ENCODE measurements at regions not wholly inside any gene's neighbourhood (a gene's known extent, or its start where the extent isn't known, plus 50 kb on each side); places are given as distances from the start of the nearest gene placed in this dataset.

DNA sequence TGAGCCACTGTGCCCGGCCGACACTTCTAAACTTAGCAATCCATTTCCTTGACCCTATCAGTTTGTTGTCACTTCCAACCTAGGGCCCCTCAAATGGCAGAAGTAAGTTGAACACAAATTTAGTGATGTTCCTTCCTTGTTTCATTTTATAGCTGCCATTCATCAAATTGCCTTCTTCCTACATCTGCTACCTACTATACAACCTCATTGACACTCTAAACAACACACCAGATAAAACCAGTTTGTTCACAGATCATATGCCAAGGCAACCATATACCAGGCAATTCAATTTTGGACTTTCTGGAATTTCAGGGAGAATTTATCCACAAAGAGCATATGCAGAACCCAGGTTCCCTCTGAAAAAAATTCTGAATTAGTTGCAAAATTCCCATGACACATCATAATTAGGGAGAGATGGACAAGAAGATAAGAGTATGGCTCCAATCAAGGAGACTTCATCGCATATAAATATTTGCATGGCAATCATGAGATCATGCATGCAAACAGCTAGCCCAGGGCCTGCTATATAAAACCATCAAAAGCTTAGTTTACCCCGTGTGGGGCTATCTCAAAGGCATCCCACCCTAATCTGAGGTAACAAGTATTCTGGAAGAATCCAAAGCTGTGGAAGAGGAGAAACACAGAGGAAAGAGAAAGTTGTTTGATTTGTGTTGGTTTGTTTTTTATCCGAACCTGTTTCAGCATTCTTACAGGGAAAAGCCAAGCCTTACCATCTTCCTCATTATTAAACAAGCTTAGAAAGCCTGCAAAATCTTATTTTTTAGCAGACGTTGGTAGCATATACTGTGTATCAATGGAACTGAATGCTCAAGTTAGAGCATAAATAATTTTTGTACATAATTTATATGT, 132.8 kb upstream of the TNFAIP3 start:
- H3K27me3 ChIP-seq (ENCODE audit: low read length): no peaks in the 10 kb centered on the region
- H3K9me3 ChIP-seq (ENCODE audit: low read length): no peaks in the 10 kb centered on the region
- DNase-seq: no peak
- no peaks in the 10 kb centered on the region for H3K79me2 ChIP-seq (ENCODE audit: low read length)
- no peak overlapping the region for H3K9ac ChIP-seq (ENCODE audit: low read length)
- no peak overlapping the region for H3K4me2 ChIP-seq (ENCODE audit: low read depth, low read length, poor library complexity, severe bottlenecking)
- no peak overlapping the region for H3K27ac ChIP-seq (ENCODE audit: low read length)
- H3K36me3 ChIP-seq (ENCODE audit: insufficient read depth, low read length): no peaks in the 10 kb centered on the region
- H3K9me2 ChIP-seq (replicated peaks; ENCODE audit: insufficient read depth, low read length): no peaks in the 10 kb centered on the region
- H3K4me3 ChIP-seq (ENCODE audit: low read length): no peak overlapping the region
- peak overlapping the region; percentile 40; the same call in 1 of the 2 replicates for H2AFZ ChIP-seq (ENCODE audit: low read length)
- no peaks in the 10 kb centered on the region for H4K20me1 ChIP-seq (ENCODE audit: insufficient read depth, low read depth, low read length)
- H3K4me1 ChIP-seq (ENCODE audit: low read length): peaks cover 18% of the 10 kb centered on the region

DNA sequence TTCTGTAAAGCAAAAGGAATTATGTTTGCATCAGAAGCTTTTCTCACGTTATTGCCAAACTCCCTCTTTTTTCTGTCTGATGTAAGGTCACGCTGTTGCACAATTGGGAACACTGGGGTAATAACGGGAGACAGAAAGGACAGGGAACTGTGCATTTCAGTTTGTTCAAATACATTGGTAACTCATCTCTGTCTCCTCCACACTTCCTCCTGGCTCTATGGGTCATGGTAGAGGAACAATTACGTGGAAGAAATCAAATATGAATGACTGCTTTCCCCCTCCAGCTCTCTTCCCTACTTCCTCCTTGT, 132.2 kb upstream of the TNFAIP3 start:
- no peak for DNase-seq
- H3K9me3 ChIP-seq (ENCODE audit: low read length): no peaks in the 10 kb centered on the region
- H3K4me2 ChIP-seq (ENCODE audit: low read depth, low read length, poor library complexity, severe bottlenecking): no peak overlapping the region
- no peak overlapping the region for H2AFZ ChIP-seq (ENCODE audit: low read length)
- H3K9me2 ChIP-seq (replicated peaks; ENCODE audit: insufficient read depth, low read length): no peaks in the 10 kb centered on the region
- H3K4me3 ChIP-seq (ENCODE audit: low read length): no peak overlapping the region
- H3K27ac ChIP-seq (ENCODE audit: low read length): no peak overlapping the region
- H3K27me3 ChIP-seq (ENCODE audit: low read length): no peaks in the 10 kb centered on the region
- no peak overlapping the region for H3K9ac ChIP-seq (ENCODE audit: low read length)
- H3K79me2 ChIP-seq (ENCODE audit: low read length): no peaks in the 10 kb centered on the region
- peaks cover 18% of the 10 kb centered on the region for H3K4me1 ChIP-seq (ENCODE audit: low read length)
- H3K36me3 ChIP-seq (ENCODE audit: insufficient read depth, low read length): no peaks in the 10 kb centered on the region
- no peaks in the 10 kb centered on the region for H4K20me1 ChIP-seq (ENCODE audit: insufficient read depth, low read depth, low read length)

DNA sequence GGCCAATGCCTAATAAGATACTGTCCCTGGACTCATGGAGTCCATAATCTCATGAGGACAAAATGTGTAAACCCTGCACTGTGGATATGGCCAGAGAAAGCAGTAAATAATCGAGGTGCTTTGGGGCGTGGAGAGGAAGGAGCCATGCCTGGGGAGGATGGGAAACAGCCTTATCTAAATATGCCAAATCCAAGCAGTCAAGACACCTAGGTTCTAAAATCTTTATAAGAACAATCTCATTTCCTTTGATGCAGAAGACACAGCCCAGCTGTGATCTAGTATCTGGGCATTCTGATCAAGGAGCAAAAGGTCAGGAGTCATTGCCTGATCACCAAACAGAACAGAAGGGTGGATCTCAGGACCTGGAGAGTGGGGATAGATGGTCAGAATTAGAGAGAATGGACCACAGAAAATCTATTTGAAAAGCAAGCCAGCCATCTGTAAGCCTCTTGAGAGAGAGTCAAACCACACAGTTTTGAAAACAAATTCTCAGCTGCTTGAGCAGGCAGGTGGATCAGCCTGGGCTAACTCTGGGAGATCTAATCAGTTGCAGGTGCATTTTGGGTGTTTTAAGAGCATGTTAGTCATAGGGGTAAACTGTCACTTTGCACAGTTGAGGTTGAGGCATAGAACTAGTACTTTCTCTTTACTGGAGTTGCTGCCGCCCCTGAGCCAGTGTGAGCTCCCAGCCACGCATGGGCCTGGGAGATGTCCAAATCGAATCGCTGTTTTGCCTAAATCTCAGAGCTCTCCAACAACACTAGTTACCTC, 130.8 kb upstream of the TNFAIP3 start:
- no peak overlapping the region for H3K9ac ChIP-seq (ENCODE audit: low read length)
- no peaks in the 10 kb centered on the region for H3K79me2 ChIP-seq (ENCODE audit: low read length)
- H3K36me3 ChIP-seq (ENCODE audit: insufficient read depth, low read length): no peaks in the 10 kb centered on the region
- H4K20me1 ChIP-seq (ENCODE audit: insufficient read depth, low read depth, low read length): no peaks in the 10 kb centered on the region
- no peak for DNase-seq
- H3K9me2 ChIP-seq (replicated peaks; ENCODE audit: insufficient read depth, low read length): no peaks in the 10 kb centered on the region
- H3K4me1 ChIP-seq (ENCODE audit: low read length): peaks cover 18% of the 10 kb centered on the region
- H3K4me3 ChIP-seq (ENCODE audit: low read length): no peak overlapping the region
- H3K4me2 ChIP-seq (ENCODE audit: low read depth, low read length, poor library complexity, severe bottlenecking): no peak overlapping the region
- H2AFZ ChIP-seq (ENCODE audit: low read length): no peak overlapping the region
- H3K27me3 ChIP-seq (ENCODE audit: low read length): no peaks in the 10 kb centered on the region
- no peak overlapping the region for H3K27ac ChIP-seq (ENCODE audit: low read length)
- H3K9me3 ChIP-seq (ENCODE audit: low read length): no peaks in the 10 kb centered on the region

DNA sequence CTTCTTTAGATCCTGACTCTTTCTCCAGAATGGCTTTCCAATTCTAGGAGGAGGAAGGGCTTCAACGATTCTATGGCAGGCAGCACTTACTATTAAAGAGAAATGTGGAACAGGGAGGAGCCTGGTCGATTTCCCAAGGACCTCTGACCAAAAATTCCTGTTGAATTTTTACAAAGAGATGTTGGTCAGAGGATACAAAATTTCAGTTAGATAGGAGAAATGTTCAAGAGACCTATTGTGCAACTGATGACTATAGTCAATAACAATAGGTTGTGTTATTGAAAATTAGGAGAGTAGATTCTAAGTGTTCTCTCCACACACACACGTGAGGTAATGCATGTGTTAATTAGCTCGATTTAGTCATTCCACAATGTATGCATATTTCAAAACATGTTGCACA, 130.1 kb upstream of the TNFAIP3 start:
- Histone ChIP-seq H3K9me3 (ENCODE audit: low read length) (no peaks in the 10 kb centered on the region), H3K79me2 (ENCODE audit: low read length) (no peaks in the 10 kb centered on the region), H3K9ac (ENCODE audit: low read length) (no peak overlapping the region), H3K9me2 (replicated peaks; ENCODE audit: insufficient read depth, low read length) (no peaks in the 10 kb centered on the region), H3K27ac (ENCODE audit: low read length) (no peak overlapping the region), H4K20me1 (ENCODE audit: insufficient read depth, low read depth, low read length) (no peaks in the 10 kb centered on the region), H3K4me1 (ENCODE audit: low read length) (peaks cover 18% of the 10 kb centered on the region), H3K4me3 (ENCODE audit: low read length) (no peak overlapping the region), H3K4me2 (ENCODE audit: low read depth, low read length, poor library complexity, severe bottlenecking) (no peak overlapping the region), H2AFZ (ENCODE audit: low read length) (no peak overlapping the region), H3K36me3 (ENCODE audit: insufficient read depth, low read length) (no peaks in the 10 kb centered on the region), H3K27me3 (ENCODE audit: low read length) (no peaks in the 10 kb centered on the region)
- DNase-seq: no peak

DNA sequence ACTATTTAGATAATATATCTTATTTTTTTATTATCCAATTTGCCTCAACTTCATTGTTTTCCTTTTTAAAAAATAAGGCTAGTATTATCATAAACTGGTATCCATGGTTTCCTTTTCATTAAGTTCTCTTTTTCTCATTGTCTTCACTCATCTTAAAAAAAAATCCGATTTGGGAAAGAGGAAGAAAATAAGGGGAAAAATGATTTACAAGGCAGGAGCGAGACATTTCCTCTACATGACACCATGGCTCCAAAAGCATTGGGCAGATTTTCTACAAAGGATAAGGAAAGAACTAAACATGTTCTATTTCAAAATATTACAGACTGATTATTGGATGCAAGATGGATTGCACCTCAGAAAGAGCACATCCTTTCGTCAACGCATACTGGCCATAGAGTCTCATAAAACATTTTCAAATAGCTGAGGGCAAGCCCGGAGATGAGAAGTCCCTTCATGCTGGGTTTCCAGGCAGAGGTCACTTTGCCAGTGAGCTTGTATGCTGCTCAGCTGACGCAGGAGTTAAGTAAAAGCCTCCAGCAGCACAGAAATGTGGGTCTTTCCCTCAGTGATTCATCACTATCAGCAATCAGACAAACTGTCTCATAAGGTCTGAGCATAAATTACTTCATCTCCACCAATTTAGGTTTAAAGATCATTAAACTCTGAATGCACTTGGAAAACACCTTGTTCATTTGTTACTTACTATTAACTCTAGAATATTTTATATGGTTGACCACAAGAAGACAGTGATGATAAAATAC, 129.0 kb upstream of the TNFAIP3 start:
- no peaks in the 10 kb centered on the region for H3K9me3 ChIP-seq (ENCODE audit: low read length)
- no peak overlapping the region for H3K9ac ChIP-seq (ENCODE audit: low read length)
- no peak overlapping the region for H2AFZ ChIP-seq (ENCODE audit: low read length)
- peaks cover 18% of the 10 kb centered on the region for H3K4me1 ChIP-seq (ENCODE audit: low read length)
- no peaks in the 10 kb centered on the region for H3K27me3 ChIP-seq (ENCODE audit: low read length)
- H3K79me2 ChIP-seq (ENCODE audit: low read length): no peaks in the 10 kb centered on the region
- no peaks in the 10 kb centered on the region for H3K9me2 ChIP-seq (replicated peaks; ENCODE audit: insufficient read depth, low read length)
- no peak overlapping the region for H3K4me2 ChIP-seq (ENCODE audit: low read depth, low read length, poor library complexity, severe bottlenecking)
- H3K4me3 ChIP-seq (ENCODE audit: low read length): no peak overlapping the region
- no peaks in the 10 kb centered on the region for H4K20me1 ChIP-seq (ENCODE audit: insufficient read depth, low read depth, low read length)
- no peaks in the 10 kb centered on the region for H3K36me3 ChIP-seq (ENCODE audit: insufficient read depth, low read length)
- DNase-seq: no peak
- H3K27ac ChIP-seq (ENCODE audit: low read length): no peak overlapping the region

DNA sequence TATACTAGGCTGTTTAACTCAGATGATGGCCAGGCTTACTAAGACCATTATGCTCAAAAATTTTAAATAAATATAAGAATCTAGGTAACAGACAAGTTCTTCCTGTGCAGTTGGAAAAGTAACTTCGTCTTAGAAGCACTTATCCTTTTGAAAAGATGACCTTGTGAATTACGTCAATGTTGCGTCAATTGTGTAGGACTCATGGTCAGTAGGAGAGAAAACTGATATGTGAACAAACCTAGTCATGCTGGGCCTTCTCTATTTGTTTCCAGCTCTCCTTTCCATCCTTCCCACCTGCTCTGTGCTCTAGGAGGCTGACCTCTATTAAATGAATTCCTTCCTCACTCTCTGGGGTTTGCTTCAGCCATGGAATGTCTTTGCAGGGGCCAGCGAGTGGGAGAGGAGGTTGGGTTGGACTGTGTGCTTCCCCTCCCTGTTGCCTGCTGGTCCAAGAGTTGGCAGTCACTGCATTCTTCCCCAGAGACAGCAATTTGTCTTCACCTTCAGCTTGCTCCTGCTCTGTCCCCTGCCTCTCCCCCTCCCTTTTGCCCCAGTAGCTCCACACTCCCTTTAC, 128.0 kb upstream of the TNFAIP3 start:
- Histone ChIP-seq H2AFZ (ENCODE audit: low read length) (no peak overlapping the region), H4K20me1 (ENCODE audit: insufficient read depth, low read depth, low read length) (no peaks in the 10 kb centered on the region), H3K79me2 (ENCODE audit: low read length) (no peaks in the 10 kb centered on the region), H3K27ac (ENCODE audit: low read length) (no peak overlapping the region), H3K36me3 (ENCODE audit: insufficient read depth, low read length) (no peaks in the 10 kb centered on the region), H3K4me3 (ENCODE audit: low read length) (no peak overlapping the region), H3K4me1 (ENCODE audit: low read length) (peaks cover 17% of the 10 kb centered on the region), H3K9ac (ENCODE audit: low read length) (no peak overlapping the region), H3K4me2 (ENCODE audit: low read depth, low read length, poor library complexity, severe bottlenecking) (no peak overlapping the region), H3K9me2 (replicated peaks; ENCODE audit: insufficient read depth, low read length) (no peaks in the 10 kb centered on the region), H3K27me3 (ENCODE audit: low read length) (no peaks in the 10 kb centered on the region), H3K9me3 (ENCODE audit: low read length) (no peaks in the 10 kb centered on the region)
- no peak for DNase-seq

DNA sequence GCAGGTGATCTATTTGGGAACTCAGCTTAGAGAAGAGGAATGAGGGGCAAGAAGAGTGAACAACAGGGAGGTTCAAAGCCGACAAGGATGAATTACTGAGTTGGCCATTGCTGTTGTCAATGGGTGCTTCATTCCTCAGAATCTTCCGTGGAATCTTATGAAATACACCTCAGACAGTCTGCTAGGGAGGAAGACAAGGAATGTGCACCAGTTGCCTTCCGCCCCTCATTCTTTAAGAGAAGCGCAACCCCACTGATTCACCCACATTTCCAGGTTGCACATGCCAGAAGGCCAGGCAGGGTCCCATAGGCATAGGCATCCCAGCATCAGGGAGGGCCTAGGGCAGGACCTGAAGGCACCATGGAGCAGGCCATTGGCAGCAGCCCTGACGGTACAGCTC, 127.5 kb upstream of the TNFAIP3 start:
- Histone ChIP-seq H3K36me3 (ENCODE audit: insufficient read depth, low read length) (no peaks in the 10 kb centered on the region), H3K79me2 (ENCODE audit: low read length) (no peaks in the 10 kb centered on the region), H2AFZ (ENCODE audit: low read length) (no peak overlapping the region)

More for the DNA sequence above, 127.5 kb upstream of the TNFAIP3 start:
- Histone ChIP-seq H3K27ac (ENCODE audit: low read length) (no peak overlapping the region), H3K4me1 (ENCODE audit: low read length) (peaks cover 12% of the 10 kb centered on the region), H3K4me2 (ENCODE audit: low read depth, low read length, poor library complexity, severe bottlenecking) (no peak overlapping the region), H3K4me3 (ENCODE audit: low read length) (no peak overlapping the region), H4K20me1 (ENCODE audit: insufficient read depth, low read depth, low read length) (no peaks in the 10 kb centered on the region), H3K9me2 (replicated peaks; ENCODE audit: insufficient read depth, low read length) (no peaks in the 10 kb centered on the region), H3K27me3 (ENCODE audit: low read length) (no peaks in the 10 kb centered on the region), H3K9ac (ENCODE audit: low read length) (no peak overlapping the region), H3K9me3 (ENCODE audit: low read length) (no peaks in the 10 kb centered on the region)
- DNase-seq: no peak
